HCT116 (cell line): ENCODE measurements at regions not wholly inside any gene's neighbourhood (a gene's known extent, or its start where the extent isn't known, plus 50 kb on each side); places are given as distances from the start of the nearest gene placed in this dataset.

ENCODE experiments used
- CTCF ChIP-seq, 3 experiments: fragments of 200-600 bp in 1 of 3; sonication (generic) in 1 of 3; IDR thresholded peaks in 2 of 3; conservative IDR thresholded peaks in 1 of 3; 2 replicates each; pipeline ENCODE4 v1.5.1; 2012 to 2017; ENCODE audit warnings: low read depth in 2 of 3, low read length in 2 of 3, antibody characterized with exemption in 1 of 3, borderline replicate concordance in 1 of 3, control low read depth in 1 of 3, mild to moderate bottlenecking in 1 of 3, mixed read lengths in 1 of 3, mixed run types in 1 of 3, moderate library complexity in 1 of 3; ENCODE audit not compliant: insufficient read depth in 1 of 3
- POLR2A ChIP-seq: IDR thresholded peaks from 2 replicates; pipeline ENCODE4 v1.7.0; 2011; ENCODE audit warnings: borderline replicate concordance; ENCODE audit not compliant: insufficient read depth, insufficient read length; ENCODE audit errors: extremely low read depth
- TCF7L2 ChIP-seq: IDR thresholded peaks from 2 replicates; pipeline ENCODE4 v1.7.0; 2011; ENCODE audit warnings: borderline replicate concordance, inconsistent platforms; ENCODE audit not compliant: insufficient read depth, insufficient read length; ENCODE audit errors: extremely low read depth

- TF ChIP-seq TCF7L2 (no peak), CTCF (IDR thresholded peaks at IDR 0.05 in 2 of 3, conservative IDR thresholded peaks at IDR 0.05 in 1 of 3; ENCODE audit: borderline replicate concordance in 1 of 3, insufficient read depth in 1 of 3, low read depth in 2 of 3, low read length in 2 of 3) (no peak), POLR2A (no peak)
Measured at GRCh38 chr3:182487611-182488010, 305.7 kb upstream of the ATP11B start.
